Tibial nerve (tissue), 4 donors: ENCODE measurements at regions not wholly inside any gene's neighbourhood (a gene's known extent, or its start where the extent isn't known, plus 50 kb on each side); places are given as distances from the start of the nearest gene placed in this dataset.

Source experiments
- DNase-seq, 2 donors: peaks; one replicate each; pipeline ENCODE4 v3.0.0-alpha.2; 2019; ENCODE audit warnings: low spot score in 2 of 2
- H3K27ac ChIP-seq, 4 donors: fragments of 200-600 bp; sonication (generic) in 3 of 4; one replicate each; pipeline ENCODE4 v1.5.1; 2017 to 2019; ENCODE audit warnings: mild to moderate bottlenecking in 1 of 4
- H3K27me3 ChIP-seq, 2 donors: fragments of 200-600 bp; sonication (generic) in 1 of 2; one replicate each; pipeline versions ENCODE4 v1.5.1 to v1.6.0; 2017 to 2019
- H3K36me3 ChIP-seq, 3 donors: fragments of 200-600 bp; sonication (generic); one replicate each; pipeline ENCODE4 v1.5.1; 2018 to 2019
- H3K4me1 ChIP-seq, 4 donors: fragments of 200-600 bp; sonication (generic) in 3 of 4; one replicate each; pipeline ENCODE4 v1.5.1; 2017 to 2019
- H3K4me3 ChIP-seq, 4 donors: fragments of 200-600 bp; sonication (generic) in 3 of 4; one replicate each; pipeline ENCODE4 v1.5.1; 2017 to 2019; ENCODE audit warnings: mild to moderate bottlenecking in 1 of 4, moderate library complexity in 1 of 4
- H3K9me3 ChIP-seq, 4 donors: fragments of 200-600 bp; sonication (generic) in 3 of 4; one replicate each; pipeline ENCODE4 v1.5.1; 2017 to 2019
- CTCF ChIP-seq, 5 experiments: fragments of 200-600 bp in 3 of 5; fragments of 450-650 bp in 2 of 5; sonication (generic) in 3 of 5; IDR thresholded peaks; one replicate each; pipeline ENCODE4 v1.5.1; 2016 to 2019; ENCODE audit warnings: antibody characterized with exemption in 5 of 5, mild to moderate bottlenecking in 3 of 5, moderate library complexity in 2 of 5
- EP300 ChIP-seq, 2 donors: sonication (generic); formaldehyde crosslinking; IDR thresholded peaks; one replicate each; pipeline ENCODE4 v1.6.1; 2017; ENCODE audit warnings: antibody characterized with exemption in 2 of 2, mild to moderate bottlenecking in 1 of 2
- POLR2A ChIP-seq, 2 donors: fragments of 450-650 bp; IDR thresholded peaks; one replicate each; pipeline ENCODE4 v1.6.1; 2017; ENCODE audit warnings: antibody characterized with exemption in 2 of 2, mild to moderate bottlenecking in 2 of 2, moderate library complexity in 2 of 2
- WGBS, 2 donors: methylation state at CpG; one replicate each; pipeline ENCODE4 v1.1.5; 2018; 5-methylcytosine and 5-hydroxymethylcytosine counted together

GRCh38 chr17:68777856-68778694, 176.9 kb upstream of the FAM20A start:
- H3K9me3 ChIP-seq, result no peaks in the 10 kb centered on the region
- DNase-seq, result no peak
- H3K4me3 ChIP-seq, result no peak overlapping the region
- 35 to 36% methylated on average over 10 of the region's 10 CpGs for WGBS, 2 donors
- peaks cover 0 to 59% (median 26%) of the 10 kb centered on the region in 4 donors for H3K4me1 ChIP-seq
- TF ChIP-seq CTCF (IDR thresholded peaks at IDR 0.05) (no peak), POLR2A (IDR thresholded peaks at IDR 0.05) (no peak), EP300 (IDR thresholded peaks at IDR 0.05) (no peak)
- peak overlapping the region; percentile 45 to 87 (median 75) for H3K27ac ChIP-seq
- H3K36me3 ChIP-seq, result no peaks in the 10 kb centered on the region
- no peaks in the 10 kb centered on the region for H3K27me3 ChIP-seq

GRCh38 chr17:68777243-68777855, 176.2 kb upstream of the FAM20A start:
- DNase-seq, result peak; percentile 57 to 88
- TF ChIP-seq POLR2A (IDR thresholded peaks at IDR 0.05) (no peak), CTCF (IDR thresholded peaks at IDR 0.05) (peak; percentile 63 to 91 (median 76)), EP300 (IDR thresholded peaks at IDR 0.05) (peak; percentile 72 to 88)
- no peaks in the 10 kb centered on the region for H3K9me3 ChIP-seq
- H3K27ac ChIP-seq, result peak overlapping the region; percentile 45 to 87 (median 75)
- WGBS, 2 donors, result 15 to 19% methylated on average over 5 of the region's 5 CpGs
- no peak overlapping the region for H3K4me3 ChIP-seq
- no peaks in the 10 kb centered on the region for H3K36me3 ChIP-seq
- H3K27me3 ChIP-seq, result no peaks in the 10 kb centered on the region
- H3K4me1 ChIP-seq, result peaks cover 0 to 65% (median 25%) of the 10 kb centered on the region in 4 donors

- TF ChIP-seq EP300 (IDR thresholded peaks at IDR 0.05) (no peak), POLR2A (IDR thresholded peaks at IDR 0.05) (no peak), CTCF (IDR thresholded peaks at IDR 0.05) (no peak)
- Histone ChIP-seq H3K9me3 (no peaks in the 10 kb centered on the region), H3K27me3 (no peaks in the 10 kb centered on the region), H3K27ac (peak overlapping the region; percentile 45 to 87 (median 70)), H3K4me1 (peaks cover 0 to 68% (median 27%) of the 10 kb centered on the region in 4 donors), H3K36me3 (no peaks in the 10 kb centered on the region), H3K4me3 (no peak overlapping the region)
- no peak for DNase-seq
- 72 to 81% methylated on average over 3 of the region's 3 CpGs for WGBS, 2 donors
These were observed 175.3 kb upstream of the FAM20A start for GRCh38 chr17:68776451-68776850.

- Histone ChIP-seq H3K4me1 (peaks cover 0 to 68% (median 27%) of the 10 kb centered on the region in 4 donors), H3K36me3 (no peaks in the 10 kb centered on the region), H3K9me3 (no peaks in the 10 kb centered on the region), H3K27ac (peak overlapping the region; percentile 45 to 87 (median 70)), H3K4me3 (no peak overlapping the region), H3K27me3 (no peaks in the 10 kb centered on the region)
- no peak for DNase-seq
- TF ChIP-seq EP300 (IDR thresholded peaks at IDR 0.05), result no peak
- no peak for TF ChIP-seq CTCF (IDR thresholded peaks at IDR 0.05)
- TF ChIP-seq POLR2A (IDR thresholded peaks at IDR 0.05), result no peak
- 87 to 92% methylated on average over 2 of the region's 2 CpGs for WGBS, 2 donors
These were observed 174.8 kb upstream of the FAM20A start for GRCh38 chr17:68775969-68776368.

- DNase-seq, result no peak
- H3K36me3 ChIP-seq, result no peaks in the 10 kb centered on the region
- TF ChIP-seq POLR2A (IDR thresholded peaks at IDR 0.05) (no peak), EP300 (IDR thresholded peaks at IDR 0.05) (peak; percentile 39 to 67), CTCF (IDR thresholded peaks at IDR 0.05) (no peak)
- H3K9me3 ChIP-seq, result no peaks in the 10 kb centered on the region
- H3K4me1 ChIP-seq, result peaks cover 0 to 62% (median 27%) of the 10 kb centered on the region in 4 donors
- H3K27ac ChIP-seq, result peak overlapping the region; percentile 45 to 87 (median 70)
- H3K27me3 ChIP-seq, result no peaks in the 10 kb centered on the region
- no peak overlapping the region for H3K4me3 ChIP-seq
These were observed 174.2 kb upstream of the FAM20A start for GRCh38 chr17:68775318-68775717.
